Brain microvascular endothelial cell (primary cell): ENCODE measurements at regions not wholly inside any gene's neighbourhood (a gene's known extent, or its start where the extent isn't known, plus 50 kb on each side); places are given as distances from the start of the nearest gene placed in this dataset.

Source experiments
- DNase-seq: peaks from one replicate; pipeline ENCODE4 v3.0.0-alpha.2; 2020
- H3K27ac ChIP-seq: fragments of 250-450 bp; sonication (Bioruptor Pico); 2 replicates; pipeline ENCODE4 v1.5.1; 2020; ENCODE audit warnings: mild to moderate bottlenecking, moderate library complexity
- H3K27me3 ChIP-seq: fragments of 250-450 bp; sonication (Bioruptor Pico); replicated peaks from 2 replicates; pipeline ENCODE4 v1.5.1; 2020; ENCODE audit warnings: mild to moderate bottlenecking
- H3K36me3 ChIP-seq: fragments of 250-450 bp; sonication (Bioruptor Pico); replicated peaks from 2 replicates; pipeline ENCODE4 v1.5.1; 2020; ENCODE audit warnings: mild to moderate bottlenecking
- H3K4me3 ChIP-seq: 2 replicates; pipeline ENCODE4 v1.5.1; 2011; ENCODE audit warnings: low read depth, mild to moderate bottlenecking, control low read depth, low read length, moderate library complexity
- CTCF ChIP-seq: IDR thresholded peaks from 2 replicates; pipeline ENCODE4 v1.5.1; 2011; ENCODE audit warnings: low read depth, mild to moderate bottlenecking, moderate library complexity, low read length, control low read depth, inconsistent platforms; ENCODE audit errors: missing control alignments
- in situ Hi-C: cut with HindIII; loops from 2 replicates; pipeline ENCODE4 v1.10.0; 2017; ENCODE audit warnings: low sequenced_read_pairs, low pct_ligation_motif_present

- H3K27ac ChIP-seq = no peak overlapping the region
- no peak for DNase-seq
- in situ Hi-C loops = no loop called here
- no peak overlapping the region for H3K4me3 ChIP-seq
- H3K36me3 ChIP-seq = no peaks in the 10 kb centered on the region
- H3K27me3 ChIP-seq = no peaks in the 10 kb centered on the region
- no peak for TF ChIP-seq CTCF
These were observed 272.8 kb upstream of the RORA start for GRCh38 chr15:61501815-61502389.

- Histone ChIP-seq H3K27ac (no peak overlapping the region), H3K36me3 (no peaks in the 10 kb centered on the region), H3K4me3 (no peak overlapping the region), H3K27me3 (no peaks in the 10 kb centered on the region)
- in situ Hi-C loops = no loop called here
- TF ChIP-seq CTCF = no peak
- DNase-seq = no peak
These were observed 272.0 kb upstream of the RORA start for GRCh38 chr15:61500951-61501620.

GRCh38 chr15:61500523-61500922 is 271.4 kb upstream of the RORA start:
- no peak for DNase-seq
- Histone ChIP-seq H3K4me3 (no peak overlapping the region), H3K27me3 (no peaks in the 10 kb centered on the region), H3K36me3 (no peaks in the 10 kb centered on the region), H3K27ac (no peak overlapping the region)
- no peak for TF ChIP-seq CTCF
- in situ Hi-C loops = no loop called here

GRCh38 chr15:61499376-61499775 is 270.3 kb upstream of the RORA start:
- Histone ChIP-seq H3K4me3 (no peak overlapping the region), H3K36me3 (no peaks in the 10 kb centered on the region), H3K27ac (no peak overlapping the region), H3K27me3 (no peaks in the 10 kb centered on the region)
- in situ Hi-C loops = no loop called here
- DNase-seq = no peak
- no peak for TF ChIP-seq CTCF

- H3K27ac ChIP-seq = no peak overlapping the region
- in situ Hi-C loops = no loop called here
- DNase-seq = no peak
These were observed 260.5 kb upstream of the RORA start for GRCh38 chr15:61489571-61489970.

More at GRCh38 chr15:61489571-61489970, 260.5 kb upstream of the RORA start:
- Histone ChIP-seq H3K4me3 (no peak overlapping the region), H3K36me3 (no peaks in the 10 kb centered on the region), H3K27me3 (no peaks in the 10 kb centered on the region)
- TF ChIP-seq CTCF = no peak
